Keratinocyte (primary cell): ENCODE measurements at regions not wholly inside any gene's neighbourhood (a gene's known extent, or its start where the extent isn't known, plus 50 kb on each side); places are given as distances from the start of the nearest gene placed in this dataset.
A peak's percentile ranks its signal among the peaks of the same experiment; 100 is the strongest.

Experiments used
- DNase-seq: peaks from one replicate; pipeline ENCODE4 v3.0.0-alpha.2; 2011; ENCODE audit warnings: low read depth, missing footprints, low spot score
- FAIRE-seq: peaks from 2 replicates; lab custom pipeline; 2011; peaks lifted over from hg19 to GRCh38; lab: Jason Lieb, UNC
- H2AFZ ChIP-seq: 2 replicates; pipeline ENCODE4 v1.6.0; 2012; ENCODE audit warnings: low read length, control low read depth, inconsistent platforms; ENCODE audit not compliant: control insufficient read depth
- H3K27ac ChIP-seq: 2 replicates; pipeline ENCODE4 v1.5.1; 2011; ENCODE audit warnings: low read length; ENCODE audit not compliant: control insufficient read depth, insufficient read depth
- H3K27me3 ChIP-seq: 3 replicates; pipeline ENCODE4 v1.6.0; 2011; ENCODE audit warnings: low read length; ENCODE audit not compliant: control insufficient read depth, insufficient read depth; ENCODE audit errors: extremely low read depth
- H3K36me3 ChIP-seq, 2 experiments: 2 replicates in 1 of 2; 3 replicates in 1 of 2; pipeline ENCODE4 v1.5.1; 2011; ENCODE audit warnings: low read length in 2 of 2, mild to moderate bottlenecking in 1 of 2; ENCODE audit not compliant: control insufficient read depth in 2 of 2, insufficient read depth in 2 of 2; ENCODE audit errors: extremely low read depth in 1 of 2
- H3K4me1 ChIP-seq: 3 replicates; pipeline ENCODE4 v1.5.1; 2011; ENCODE audit warnings: low read length; ENCODE audit not compliant: control insufficient read depth, insufficient read depth; ENCODE audit errors: extremely low read depth
- H3K4me2 ChIP-seq: 3 replicates; pipeline ENCODE4 v1.6.0; 2011; ENCODE audit warnings: low read depth, low read length; ENCODE audit not compliant: control insufficient read depth, insufficient read depth; ENCODE audit errors: extremely low read depth
- H3K4me3 ChIP-seq, 3 experiments: fragments of 200-600 bp in 1 of 3; sonication (generic) in 1 of 3; 2 replicates in 2 of 3; 3 replicates in 1 of 3; pipeline ENCODE4 v1.5.1; 2011 to 2016; ENCODE audit warnings: low read length in 3 of 3, mild to moderate bottlenecking in 3 of 3, control low read depth in 2 of 3, inconsistent platforms in 1 of 3, low read depth in 1 of 3, mixed read lengths in 1 of 3, mixed run types in 1 of 3, moderate library complexity in 1 of 3; ENCODE audit not compliant: control insufficient read depth in 2 of 3, insufficient read depth in 2 of 3; ENCODE audit errors: extremely low read depth in 1 of 3
- H3K79me2 ChIP-seq: 2 replicates; pipeline ENCODE4 v1.6.0; 2012; ENCODE audit warnings: low read length; ENCODE audit not compliant: control insufficient read depth, insufficient read depth
- H3K9ac ChIP-seq: 3 replicates; pipeline ENCODE4 v1.6.0; 2011; ENCODE audit warnings: low read length; ENCODE audit not compliant: control insufficient read depth, insufficient read depth; ENCODE audit errors: extremely low read depth
- H3K9me1 ChIP-seq: 3 replicates; pipeline ENCODE4 v1.6.0; 2011; ENCODE audit warnings: low read length; ENCODE audit not compliant: control insufficient read depth, insufficient read depth; ENCODE audit errors: extremely low read depth
- H3K9me3 ChIP-seq: 2 replicates; pipeline ENCODE4 v1.5.1; 2012; ENCODE audit warnings: low read depth, low read length; ENCODE audit not compliant: control insufficient read depth
- H4K20me1 ChIP-seq: 3 replicates; pipeline ENCODE4 v1.6.0; 2011; ENCODE audit warnings: low read length; ENCODE audit not compliant: control insufficient read depth, insufficient read depth; ENCODE audit errors: extremely low read depth
- CTCF ChIP-seq, 3 experiments: IDR thresholded peaks in 1 of 3; conservative IDR thresholded peaks in 1 of 3; optimal IDR thresholded peaks in 1 of 3; 2 replicates in 2 of 3; 3 replicates in 1 of 3; pipeline versions ENCODE3 to v1.5.1; 2011; ENCODE audit warnings: low read length in 3 of 3, mild to moderate bottlenecking in 3 of 3, moderate library complexity in 2 of 3, control low read depth in 1 of 3, inconsistent platforms in 1 of 3; ENCODE audit not compliant: insufficient read depth in 2 of 3; ENCODE audit errors: extremely low read depth in 1 of 3
- EZH2 ChIP-seq: IDR thresholded peaks from one replicate; pipeline ENCODE4 v1.6.1; 2012; ENCODE audit warnings: inconsistent platforms, mild to moderate bottlenecking, low read length, moderate library complexity
- dilution Hi-C: fragments of 300-500 bp; cut with MboI; formaldehyde crosslinking; loops from one replicate; pipeline ENCODE4 v1.7.0; 2020; ENCODE audit warnings: low sequenced_read_pairs; ENCODE audit not compliant: extremely low pct_ligation_motif_present

GRCh38 chr2:38509947-38510326, 92.8 kb downstream of the HNRNPLL start:
- Histone ChIP-seq H3K27me3 (no peaks in the 10 kb centered on the region), H4K20me1 (no peaks in the 10 kb centered on the region), H3K9me3 (no peaks in the 10 kb centered on the region), H3K4me3 (no peak overlapping the region), H2AFZ (peak overlapping the region; percentile 12), H3K36me3 (no peaks in the 10 kb centered on the region), H3K4me1 (peaks cover 17% of the 10 kb centered on the region), H3K4me2 (no peak overlapping the region), H3K27ac (no peak overlapping the region), H3K79me2 (no peaks in the 10 kb centered on the region), H3K9ac (no peak overlapping the region), H3K9me1 (no peaks in the 10 kb centered on the region)
- TF ChIP-seq CTCF (optimal IDR thresholded peaks at IDR 0.05 in 1 of 3, IDR thresholded peaks at IDR 0.05 in 1 of 3, conservative IDR thresholded peaks at IDR 0.05 in 1 of 3; ENCODE audit: extremely low read depth in 1 of 3, insufficient read depth in 2 of 3, low read length in 3 of 3) (no peak), EZH2 (no peak)
- no peak for FAIRE-seq
- DNase-seq, result no peak
- dilution Hi-C loops, result loop anchor here (25.0 kb wide), 1 partner anchor 173 kb away; no protein-coding TSS in a partner anchor

- H3K9me1 ChIP-seq, result no peaks in the 10 kb centered on the region
- FAIRE-seq, result no peak
- DNase-seq, result no peak
- peak overlapping the region; percentile 23 for H3K27ac ChIP-seq
- no peaks in the 10 kb centered on the region for H3K36me3 ChIP-seq
- H3K4me1 ChIP-seq, result peaks cover 13% of the 10 kb centered on the region
- H4K20me1 ChIP-seq, result no peaks in the 10 kb centered on the region
- no peaks in the 10 kb centered on the region for H3K9me3 ChIP-seq
- peak overlapping the region; percentile 12 for H2AFZ ChIP-seq
- no peak overlapping the region for H3K4me2 ChIP-seq
- dilution Hi-C loops, result loop anchor here (25.0 kb wide), 1 partner anchor 172 kb away; no protein-coding TSS in a partner anchor
- no peaks in the 10 kb centered on the region for H3K79me2 ChIP-seq
- no peak overlapping the region for H3K9ac ChIP-seq
- no peak for TF ChIP-seq CTCF (optimal IDR thresholded peaks at IDR 0.05 in 1 of 3, IDR thresholded peaks at IDR 0.05 in 1 of 3, conservative IDR thresholded peaks at IDR 0.05 in 1 of 3; ENCODE audit: extremely low read depth in 1 of 3, insufficient read depth in 2 of 3, low read length in 3 of 3)
- no peak for TF ChIP-seq EZH2
- no peak overlapping the region for H3K4me3 ChIP-seq
- no peaks in the 10 kb centered on the region for H3K27me3 ChIP-seq
These were observed 93.3 kb downstream of the HNRNPLL start for GRCh38 chr2:38509314-38509946.
